A673 (cell line): ENCODE measurements at regions not wholly inside any gene's neighbourhood (a gene's known extent, or its start where the extent isn't known, plus 50 kb on each side); places are given as distances from the start of the nearest gene placed in this dataset.

Experiments
- EZH2 ChIP-seq: fragments of 200-600 bp; sonication (generic); IDR thresholded peaks from 2 replicates; pipeline ENCODE4 v1.6.1; 2017; ENCODE audit warnings: borderline replicate concordance, low read depth, mild to moderate bottlenecking, mixed read lengths, antibody characterized with exemption, low read length; ENCODE audit not compliant: poor library complexity, severe bottlenecking
- TF ChIP-seq, protein P1 (sequence below): fragments of 300-800, 200-600 bp; sonication (generic); conservative IDR thresholded peaks from 2 replicates; pipeline ENCODE4 v1.5.1; 2017; ENCODE audit warnings: low read depth, mild to moderate bottlenecking, antibody characterized with exemption, low read length, moderate library complexity, mixed read lengths

DNA sequence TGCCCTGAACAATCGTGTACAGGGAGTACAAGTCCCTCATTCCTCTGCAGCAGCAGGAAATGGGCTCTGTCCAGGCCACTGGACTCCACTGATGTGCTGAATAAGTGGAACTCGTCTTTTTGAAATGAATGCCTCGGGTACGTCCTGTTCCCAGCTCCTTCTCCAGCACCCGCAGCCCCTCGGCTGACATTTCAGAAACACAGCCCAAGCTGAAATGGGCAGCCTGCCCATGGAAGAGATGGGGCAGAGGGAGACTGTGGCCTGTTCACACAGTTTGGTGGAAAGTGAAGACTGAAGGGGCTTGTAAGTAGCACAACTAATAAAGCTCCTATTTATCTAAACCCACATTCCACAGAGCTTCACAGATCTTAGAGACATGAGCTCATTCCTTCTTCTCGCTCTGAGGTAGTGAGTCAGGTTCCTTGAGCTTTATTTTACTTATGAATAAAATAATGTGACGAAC, 498.6 kb downstream of the TXNL1 start:
- TF ChIP-seq, protein P1, sequence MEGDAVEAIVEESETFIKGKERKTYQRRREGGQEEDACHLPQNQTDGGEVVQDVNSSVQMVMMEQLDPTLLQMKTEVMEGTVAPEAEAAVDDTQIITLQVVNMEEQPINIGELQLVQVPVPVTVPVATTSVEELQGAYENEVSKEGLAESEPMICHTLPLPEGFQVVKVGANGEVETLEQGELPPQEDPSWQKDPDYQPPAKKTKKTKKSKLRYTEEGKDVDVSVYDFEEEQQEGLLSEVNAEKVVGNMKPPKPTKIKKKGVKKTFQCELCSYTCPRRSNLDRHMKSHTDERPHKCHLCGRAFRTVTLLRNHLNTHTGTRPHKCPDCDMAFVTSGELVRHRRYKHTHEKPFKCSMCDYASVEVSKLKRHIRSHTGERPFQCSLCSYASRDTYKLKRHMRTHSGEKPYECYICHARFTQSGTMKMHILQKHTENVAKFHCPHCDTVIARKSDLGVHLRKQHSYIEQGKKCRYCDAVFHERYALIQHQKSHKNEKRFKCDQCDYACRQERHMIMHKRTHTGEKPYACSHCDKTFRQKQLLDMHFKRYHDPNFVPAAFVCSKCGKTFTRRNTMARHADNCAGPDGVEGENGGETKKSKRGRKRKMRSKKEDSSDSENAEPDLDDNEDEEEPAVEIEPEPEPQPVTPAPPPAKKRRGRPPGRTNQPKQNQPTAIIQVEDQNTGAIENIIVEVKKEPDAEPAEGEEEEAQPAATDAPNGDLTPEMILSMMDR = no peak
- no peak for TF ChIP-seq EZH2
